Urothelium cell line (cell line): ENCODE measurements at regions not wholly inside any gene's neighbourhood (a gene's known extent, or its start where the extent isn't known, plus 50 kb on each side); places are given as distances from the start of the nearest gene placed in this dataset.
A peak's percentile ranks its signal among the peaks of the same experiment; 100 is the strongest.

Source experiments
- DNase-seq: peaks from one replicate; pipeline ENCODE4 v3.0.0; 2011; ENCODE audit warnings: low spot score, mixed read lengths
- FAIRE-seq: peaks from 2 replicates; lab custom pipeline; 2011; peaks lifted over from hg19 to GRCh38; lab: Jason Lieb, UNC

- FAIRE-seq (no peak), DNase-seq (no peak)
These were observed 69.1 kb upstream of the GALNT13 start for GRCh38 chr2:153802671-153803070.

- peak; percentile 8 for DNase-seq
- FAIRE-seq, result no peak
These were observed 63.0 kb upstream of the GALNT13 start for GRCh38 chr2:153808679-153809078.

- DNase-seq (no peak), FAIRE-seq (no peak)
These were observed 60.2 kb upstream of the GALNT13 start for GRCh38 chr2:153811516-153811915.

- FAIRE-seq (no peak), DNase-seq (no peak)
These were observed 59.1 kb upstream of the GALNT13 start for GRCh38 chr2:153812632-153813031.

GRCh38 chr2:153818242-153818641 lies 53.5 kb upstream of the GALNT13 start:
- DNase-seq (no peak), FAIRE-seq (no peak)

- FAIRE-seq (no peak), DNase-seq (no peak)
These were observed 52.6 kb upstream of the GALNT13 start for GRCh38 chr2:153819074-153819473.

- DNase-seq (no peak), FAIRE-seq (no peak)
These were observed 52.2 kb upstream of the GALNT13 start for GRCh38 chr2:153819501-153819900.
